ENCODE measurements at regions not wholly inside any gene's neighbourhood (a gene's known extent, or its start where the extent isn't known, plus 50 kb on each side); places are given as distances from the start of the nearest gene placed in this dataset.
A peak's percentile ranks its signal among the peaks of the same experiment; 100 is the strongest.

DNA sequence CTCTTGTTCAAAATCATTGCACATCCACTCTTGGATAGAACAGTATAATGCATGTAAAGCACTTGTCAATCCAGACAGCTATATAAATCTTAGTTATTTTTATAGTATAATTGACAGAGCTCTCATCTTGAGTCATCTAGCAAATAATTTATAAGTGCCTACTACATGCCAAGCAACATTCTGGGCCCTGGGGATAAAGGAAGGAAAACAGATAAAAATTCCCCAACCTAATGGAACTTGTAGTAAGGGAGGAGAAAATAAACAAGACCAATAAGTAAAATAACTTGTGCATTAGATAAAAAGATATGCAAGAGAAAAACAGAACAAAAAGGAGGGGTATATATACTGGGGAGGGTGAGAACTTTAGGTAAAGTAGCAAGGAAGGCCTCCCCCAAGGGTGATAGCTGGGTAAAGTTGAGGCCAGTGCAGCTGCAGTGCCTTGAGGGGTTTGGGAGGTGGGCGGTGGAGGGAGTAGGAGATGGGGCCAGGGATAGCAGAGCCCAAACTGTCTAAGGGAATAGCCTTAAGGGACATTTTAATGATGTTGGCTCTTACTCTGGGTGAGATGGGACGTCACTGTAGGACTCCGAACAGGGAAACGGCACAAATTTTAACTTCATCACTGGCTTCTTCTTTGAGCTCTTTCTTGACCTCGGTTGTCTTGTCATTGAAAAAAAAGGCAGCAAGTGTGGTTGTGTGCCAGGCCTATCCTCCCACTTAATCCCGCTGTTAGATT, 79.3 kb upstream of the SEC61G start:
- Histone ChIP-seq H3K27me3 (ENCODE audit: insufficient read depth, low read length) (no peaks in the 10 kb centered on the region), H2BK12ac (ENCODE audit: low read length) (no peak overlapping the region), H2BK5ac (ENCODE audit: low read depth, low read length, poor library complexity) (no peak overlapping the region), H3K4me2 (ENCODE audit: low read length) (no peak overlapping the region), H2BK120ac (ENCODE audit: insufficient read depth, low read length, poor library complexity) (no peak overlapping the region), H3K36me3 (ENCODE audit: control insufficient read depth in 1 of 2, insufficient read depth in 2 of 2, low read length in 2 of 2) (no peaks in the 10 kb centered on the region), H3K23ac (ENCODE audit: low read length) (no peak overlapping the region), H2AK5ac (ENCODE audit: low read length) (no peak overlapping the region), H4K12ac (ENCODE audit: low read depth, low read length) (no peak overlapping the region), H2AFZ (ENCODE audit: insufficient read depth, low read length, poor library complexity) (no peak overlapping the region), H4K91ac (ENCODE audit: low read depth, low read length) (no peak overlapping the region), H3K27ac (ENCODE audit: low read depth, low read length) (no peak overlapping the region), H3K79me2 (ENCODE audit: control insufficient read depth, insufficient read depth, low read length, poor library complexity) (no peaks in the 10 kb centered on the region), H3K14ac (ENCODE audit: low read length) (no peak overlapping the region), H4K8ac (ENCODE audit: low read depth, low read length) (no peak overlapping the region), H3K4me1 (ENCODE audit: control insufficient read depth in 1 of 2, insufficient read depth in 2 of 2, low read length in 2 of 2) (no peaks in the 10 kb centered on the region), H3K4ac (ENCODE audit: low read depth, low read length) (no peak overlapping the region), H3K79me1 (ENCODE audit: low read length) (no peaks in the 10 kb centered on the region), H3K18ac (ENCODE audit: low read length) (no peak overlapping the region), H3K4me3 (ENCODE audit: low read depth, low read length) (no peak overlapping the region), H3K9ac (ENCODE audit: low read length) (no peak overlapping the region), H3K9me3 (ENCODE audit: insufficient read depth, low read depth, low read length) (no peaks in the 10 kb centered on the region)
- DNase-seq = no peak
- WGBS (ENCODE audit: extremely low coverage, insufficient coverage, insufficient read length) = no CpG with 5 or more reads among the region's 6 CpGs

DNA sequence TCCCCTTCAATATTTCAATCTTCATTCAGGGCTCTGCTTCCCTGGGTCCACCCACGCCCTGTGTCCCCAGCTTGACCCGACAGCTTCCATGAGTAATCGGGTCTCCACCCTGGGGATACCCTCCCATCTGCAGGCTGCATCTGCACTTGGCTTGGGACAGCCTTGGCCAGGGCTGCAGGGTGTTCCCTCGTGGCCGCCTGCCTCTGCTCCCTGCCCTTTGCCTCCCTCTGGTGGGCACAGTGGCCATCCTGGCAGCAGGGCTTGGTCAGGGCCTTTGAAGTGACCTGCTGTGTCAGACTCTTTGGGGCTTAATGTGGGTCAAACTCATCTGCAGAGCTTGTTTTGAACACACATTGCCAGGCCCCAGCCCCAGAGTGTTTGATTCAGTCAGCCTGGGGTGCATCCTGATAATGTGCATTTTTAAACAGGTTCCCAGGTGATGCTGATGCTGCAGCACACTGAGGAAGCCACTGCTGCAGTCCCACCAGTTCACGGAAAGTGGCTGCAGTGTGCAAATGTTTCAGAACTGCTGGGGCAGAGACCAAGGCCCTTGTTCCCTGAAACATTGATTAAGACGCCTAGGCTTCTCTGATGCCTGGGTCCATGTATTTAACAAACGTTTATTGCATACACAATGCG, 80.7 kb upstream of the SEC61G start:
- peak in 1 of 2 donors; percentile 43 for DNase-seq
- Histone ChIP-seq H3K14ac (ENCODE audit: low read length) (no peak overlapping the region), H3K79me2 (ENCODE audit: control insufficient read depth, insufficient read depth, low read length, poor library complexity) (no peaks in the 10 kb centered on the region), H3K23ac (ENCODE audit: low read length) (no peak overlapping the region), H2AFZ (ENCODE audit: insufficient read depth, low read length, poor library complexity) (no peak overlapping the region), H2BK12ac (ENCODE audit: low read length) (no peak overlapping the region), H3K4me1 (ENCODE audit: control insufficient read depth in 1 of 2, insufficient read depth in 2 of 2, low read length in 2 of 2) (no peaks in the 10 kb centered on the region), H3K27ac (ENCODE audit: low read depth, low read length) (no peak overlapping the region), H3K4ac (ENCODE audit: low read depth, low read length) (no peak overlapping the region), H3K79me1 (ENCODE audit: low read length) (no peaks in the 10 kb centered on the region), H3K9ac (ENCODE audit: low read length) (no peak overlapping the region), H4K91ac (ENCODE audit: low read depth, low read length) (no peak overlapping the region), H2AK5ac (ENCODE audit: low read length) (no peak overlapping the region), H3K36me3 (ENCODE audit: control insufficient read depth in 1 of 2, insufficient read depth in 2 of 2, low read length in 2 of 2) (no peaks in the 10 kb centered on the region), H3K4me2 (ENCODE audit: low read length) (no peak overlapping the region), H2BK120ac (ENCODE audit: insufficient read depth, low read length, poor library complexity) (no peak overlapping the region), H4K8ac (ENCODE audit: low read depth, low read length) (no peak overlapping the region), H3K9me3 (ENCODE audit: insufficient read depth, low read depth, low read length) (no peaks in the 10 kb centered on the region), H3K27me3 (ENCODE audit: insufficient read depth, low read length) (no peaks in the 10 kb centered on the region), H2BK5ac (ENCODE audit: low read depth, low read length, poor library complexity) (no peak overlapping the region), H4K12ac (ENCODE audit: low read depth, low read length) (no peak overlapping the region), H3K4me3 (ENCODE audit: low read depth, low read length) (no peak overlapping the region), H3K18ac (ENCODE audit: low read length) (no peak overlapping the region)
- WGBS (ENCODE audit: extremely low coverage, insufficient coverage, insufficient read length) = no CpG with 5 or more reads among the region's 9 CpGs

DNA sequence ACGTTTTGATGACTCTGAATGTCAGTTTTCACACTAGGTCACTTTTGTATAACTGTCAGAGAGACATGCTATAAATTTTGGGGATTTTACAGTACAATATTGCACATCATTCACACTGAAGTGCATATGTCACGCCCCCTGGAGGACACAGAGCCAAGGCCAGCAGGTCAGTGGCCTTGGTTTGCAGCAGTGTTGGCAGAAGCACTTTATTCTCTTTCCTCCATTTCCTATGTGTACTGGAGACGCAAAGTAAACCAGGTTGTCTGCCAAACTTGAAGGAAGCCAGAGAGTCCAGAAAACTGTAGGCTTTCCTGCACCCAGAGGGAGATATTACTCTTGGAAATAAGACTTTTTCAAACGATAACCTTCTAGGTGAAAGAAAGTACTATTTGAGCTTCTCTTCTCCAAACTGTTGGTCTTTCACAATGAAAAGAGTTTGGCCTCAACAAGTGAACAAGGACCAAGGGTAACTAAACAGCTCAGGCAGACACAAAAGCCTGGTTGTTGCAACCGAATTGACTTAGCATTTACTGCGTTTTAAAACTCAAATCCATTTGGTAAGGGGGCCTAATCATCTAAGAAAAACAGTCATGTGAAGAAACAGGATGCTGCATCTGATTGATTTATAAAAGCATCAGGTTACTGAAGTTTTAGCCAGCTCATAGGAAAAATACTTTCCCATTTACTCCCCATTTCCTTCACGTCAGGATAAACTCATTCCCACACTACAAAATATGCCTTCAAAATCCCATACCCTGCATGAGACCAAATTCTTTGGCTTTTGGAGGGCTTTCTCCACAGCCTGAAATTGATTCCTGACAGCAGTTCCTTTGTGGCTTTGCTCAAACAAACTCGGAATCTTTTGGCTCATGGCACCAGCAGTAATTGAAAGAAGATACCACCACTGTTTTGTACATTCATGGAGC, 83.0 kb upstream of the SEC61G start:
- H2BK120ac ChIP-seq (ENCODE audit: insufficient read depth, low read length, poor library complexity) = no peak overlapping the region
- H4K12ac ChIP-seq (ENCODE audit: low read depth, low read length) = no peak overlapping the region
- H3K79me1 ChIP-seq (ENCODE audit: low read length) = no peaks in the 10 kb centered on the region
- no peaks in the 10 kb centered on the region for H3K79me2 ChIP-seq (ENCODE audit: control insufficient read depth, insufficient read depth, low read length, poor library complexity)
- no peaks in the 10 kb centered on the region for H3K36me3 ChIP-seq (ENCODE audit: control insufficient read depth in 1 of 2, insufficient read depth in 2 of 2, low read length in 2 of 2)
- no peak overlapping the region for H3K9ac ChIP-seq (ENCODE audit: low read length)
- H4K8ac ChIP-seq (ENCODE audit: low read depth, low read length) = no peak overlapping the region
- no peak overlapping the region for H3K4me2 ChIP-seq (ENCODE audit: low read length)
- no peak overlapping the region for H3K4me3 ChIP-seq (ENCODE audit: low read depth, low read length)
- H3K14ac ChIP-seq (ENCODE audit: low read length) = no peak overlapping the region
- no peaks in the 10 kb centered on the region for H3K27me3 ChIP-seq (ENCODE audit: insufficient read depth, low read length)
- no peaks in the 10 kb centered on the region for H3K9me3 ChIP-seq (ENCODE audit: insufficient read depth, low read depth, low read length)
- H2BK12ac ChIP-seq (ENCODE audit: low read length) = no peak overlapping the region
- no peak overlapping the region for H2BK5ac ChIP-seq (ENCODE audit: low read depth, low read length, poor library complexity)
- peak in 1 of 2 donors; percentile 60 for DNase-seq
- no peaks in the 10 kb centered on the region for H3K4me1 ChIP-seq (ENCODE audit: control insufficient read depth in 1 of 2, insufficient read depth in 2 of 2, low read length in 2 of 2)
- no peak overlapping the region for H2AFZ ChIP-seq (ENCODE audit: insufficient read depth, low read length, poor library complexity)
- H3K18ac ChIP-seq (ENCODE audit: low read length) = no peak overlapping the region
- H4K91ac ChIP-seq (ENCODE audit: low read depth, low read length) = no peak overlapping the region
- WGBS (ENCODE audit: extremely low coverage, insufficient coverage, insufficient read length) = 100% methylated on average over 1 of the region's 8 CpGs
- no peak overlapping the region for H3K23ac ChIP-seq (ENCODE audit: low read length)
- H3K27ac ChIP-seq (ENCODE audit: low read depth, low read length) = no peak overlapping the region
- no peak overlapping the region for H2AK5ac ChIP-seq (ENCODE audit: low read length)
- no peak overlapping the region for H3K4ac ChIP-seq (ENCODE audit: low read depth, low read length)

- no peaks in the 10 kb centered on the region for H3K9me3 ChIP-seq (ENCODE audit: insufficient read depth, low read depth, low read length)
- H3K9ac ChIP-seq (ENCODE audit: low read length) = no peak overlapping the region
- no peaks in the 10 kb centered on the region for H3K79me2 ChIP-seq (ENCODE audit: control insufficient read depth, insufficient read depth, low read length, poor library complexity)
- no peak overlapping the region for H2BK12ac ChIP-seq (ENCODE audit: low read length)
- H2AK5ac ChIP-seq (ENCODE audit: low read length) = no peak overlapping the region
- H3K4me3 ChIP-seq (ENCODE audit: low read depth, low read length) = no peak overlapping the region
- WGBS (ENCODE audit: extremely low coverage, insufficient coverage, insufficient read length) = no CpG with 5 or more reads among the region's 3 CpGs
- no peak overlapping the region for H3K14ac ChIP-seq (ENCODE audit: low read length)
- H2AFZ ChIP-seq (ENCODE audit: insufficient read depth, low read length, poor library complexity) = no peak overlapping the region
- DNase-seq = no peak
- no peak overlapping the region for H3K4ac ChIP-seq (ENCODE audit: low read depth, low read length)
- H3K27me3 ChIP-seq (ENCODE audit: insufficient read depth, low read length) = no peaks in the 10 kb centered on the region
- H3K18ac ChIP-seq (ENCODE audit: low read length) = no peak overlapping the region
- H3K4me2 ChIP-seq (ENCODE audit: low read length) = no peak overlapping the region
- no peak overlapping the region for H3K23ac ChIP-seq (ENCODE audit: low read length)
- H2BK5ac ChIP-seq (ENCODE audit: low read depth, low read length, poor library complexity) = no peak overlapping the region
- no peaks in the 10 kb centered on the region for H3K36me3 ChIP-seq (ENCODE audit: control insufficient read depth in 1 of 2, insufficient read depth in 2 of 2, low read length in 2 of 2)
- no peak overlapping the region for H4K8ac ChIP-seq (ENCODE audit: low read depth, low read length)
- no peaks in the 10 kb centered on the region for H3K79me1 ChIP-seq (ENCODE audit: low read length)
- no peak overlapping the region for H4K91ac ChIP-seq (ENCODE audit: low read depth, low read length)
- no peaks in the 10 kb centered on the region for H3K4me1 ChIP-seq (ENCODE audit: control insufficient read depth in 1 of 2, insufficient read depth in 2 of 2, low read length in 2 of 2)
- H2BK120ac ChIP-seq (ENCODE audit: insufficient read depth, low read length, poor library complexity) = no peak overlapping the region
- H4K12ac ChIP-seq (ENCODE audit: low read depth, low read length) = no peak overlapping the region
- H3K27ac ChIP-seq (ENCODE audit: low read depth, low read length) = no peak overlapping the region
Measured at GRCh38 chr7:54843841-54844355, 84.9 kb upstream of the SEC61G start.
